ENCODE measurements at regions not wholly inside any gene's neighbourhood (a gene's known extent, or its start where the extent isn't known, plus 50 kb on each side); places are given as distances from the start of the nearest gene placed in this dataset.

- TF ChIP-seq CTCF (IDR thresholded peaks at IDR 0.05; ENCODE audit: low read length): no peak
- TF ChIP-seq EZH2 (optimal IDR thresholded peaks at IDR 0.05; ENCODE audit: low read depth, low read length): no peak
Observed at GRCh38 chr1:229191066-229191674, 79.7 kb upstream of the RAB4A start.
